ENCODE measurements at regions not wholly inside any gene's neighbourhood (a gene's known extent, or its start where the extent isn't known, plus 50 kb on each side); places are given as distances from the start of the nearest gene placed in this dataset.

DNA sequence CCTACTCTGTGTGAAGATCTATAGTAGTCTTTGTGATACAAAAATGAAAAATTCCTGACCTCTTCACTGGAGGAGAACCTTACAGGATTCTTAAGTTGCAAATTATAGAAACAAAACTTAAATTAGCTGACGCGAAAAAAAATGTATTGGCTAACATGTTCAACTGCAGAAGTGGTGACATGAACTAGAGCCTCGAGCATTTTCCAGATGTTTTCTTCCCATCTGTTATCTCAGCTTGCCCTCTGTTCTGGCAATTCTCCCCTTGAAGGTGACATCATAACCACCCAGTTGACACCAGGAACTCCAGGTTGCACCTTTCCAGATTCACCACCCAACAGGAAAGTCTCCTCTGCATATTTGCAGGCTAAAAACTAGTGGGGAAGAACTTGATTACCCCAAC lies 222.4 kb downstream of the KDR start:
- H2AFZ ChIP-seq (ENCODE audit: low read length, unreplicated experiment), result no peak overlapping the region
- no peaks in the 10 kb centered on the region for H3K79me2 ChIP-seq (ENCODE audit: control insufficient read depth, insufficient read depth, low read length, unreplicated experiment)
- H3K4me1 ChIP-seq (ENCODE audit: control insufficient read depth, insufficient read depth, low read length, unreplicated experiment), result peaks cover 10% of the 10 kb centered on the region
- no peak overlapping the region for H3K4me3 ChIP-seq (ENCODE audit: low read depth, low read length)
- no peak overlapping the region for H3K27ac ChIP-seq (ENCODE audit: low read depth, low read length)
- no peaks in the 10 kb centered on the region for H3K36me3 ChIP-seq (ENCODE audit: insufficient read depth, low read length)
- no peaks in the 10 kb centered on the region for H3K27me3 ChIP-seq (ENCODE audit: insufficient read depth, low read length)

DNA sequence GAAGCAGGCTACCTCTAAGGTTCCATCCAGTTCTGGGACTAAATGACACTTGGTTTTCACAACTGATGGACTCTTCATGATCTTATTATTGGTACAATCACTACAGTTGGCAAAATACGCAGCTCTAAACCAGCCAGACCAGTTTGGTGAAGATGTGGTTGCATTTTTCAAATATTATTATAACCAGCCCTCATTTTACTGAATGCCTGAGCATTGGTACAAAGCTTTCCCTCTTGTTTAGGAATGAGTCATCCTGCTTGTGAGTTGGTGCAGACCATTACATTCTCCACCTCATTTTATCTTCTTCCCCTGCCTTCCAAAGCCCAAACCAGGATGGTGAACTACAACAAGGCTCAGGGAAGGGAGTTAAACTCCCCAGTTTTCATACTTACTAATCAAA lies 223.1 kb downstream of the KDR start:
- no peak overlapping the region for H3K4me3 ChIP-seq (ENCODE audit: low read depth, low read length)

DNA sequence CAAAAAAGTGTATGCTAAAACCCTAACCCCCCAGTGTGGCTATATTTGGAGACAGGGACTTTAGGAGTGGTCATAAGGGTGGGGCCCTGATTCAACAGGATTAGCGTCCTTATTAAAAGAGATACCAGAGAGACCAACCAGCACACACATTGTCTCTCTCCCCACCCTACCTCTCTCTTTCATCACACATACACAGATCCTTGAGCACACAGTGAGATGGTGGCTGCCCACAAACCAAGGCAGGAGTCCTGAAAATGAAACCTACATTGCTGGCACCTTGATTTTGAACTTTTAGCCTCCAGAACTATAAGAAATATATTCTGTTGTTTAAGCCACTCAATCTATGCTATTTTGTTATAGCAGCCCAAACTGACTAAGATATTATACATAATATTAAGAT lies 224.2 kb downstream of the KDR start:
- Histone ChIP-seq H3K4me1 (ENCODE audit: control insufficient read depth, insufficient read depth, low read length, unreplicated experiment) (peaks cover 19% of the 10 kb centered on the region), H3K27me3 (ENCODE audit: insufficient read depth, low read length) (no peaks in the 10 kb centered on the region), H3K4me3 (ENCODE audit: low read depth, low read length) (no peak overlapping the region), H3K79me2 (ENCODE audit: control insufficient read depth, insufficient read depth, low read length, unreplicated experiment) (no peaks in the 10 kb centered on the region), H2AFZ (ENCODE audit: low read length, unreplicated experiment) (no peak overlapping the region), H3K36me3 (ENCODE audit: insufficient read depth, low read length) (no peaks in the 10 kb centered on the region), H3K27ac (ENCODE audit: low read depth, low read length) (no peak overlapping the region)

More for the DNA sequence above, 223.1 kb downstream of the KDR start:
- Histone ChIP-seq H3K4me1 (ENCODE audit: control insufficient read depth, insufficient read depth, low read length, unreplicated experiment) (peaks cover 16% of the 10 kb centered on the region), H3K27ac (ENCODE audit: low read depth, low read length) (no peak overlapping the region), H2AFZ (ENCODE audit: low read length, unreplicated experiment) (no peak overlapping the region), H3K27me3 (ENCODE audit: insufficient read depth, low read length) (no peaks in the 10 kb centered on the region), H3K36me3 (ENCODE audit: insufficient read depth, low read length) (no peaks in the 10 kb centered on the region), H3K79me2 (ENCODE audit: control insufficient read depth, insufficient read depth, low read length, unreplicated experiment) (no peaks in the 10 kb centered on the region)

DNA sequence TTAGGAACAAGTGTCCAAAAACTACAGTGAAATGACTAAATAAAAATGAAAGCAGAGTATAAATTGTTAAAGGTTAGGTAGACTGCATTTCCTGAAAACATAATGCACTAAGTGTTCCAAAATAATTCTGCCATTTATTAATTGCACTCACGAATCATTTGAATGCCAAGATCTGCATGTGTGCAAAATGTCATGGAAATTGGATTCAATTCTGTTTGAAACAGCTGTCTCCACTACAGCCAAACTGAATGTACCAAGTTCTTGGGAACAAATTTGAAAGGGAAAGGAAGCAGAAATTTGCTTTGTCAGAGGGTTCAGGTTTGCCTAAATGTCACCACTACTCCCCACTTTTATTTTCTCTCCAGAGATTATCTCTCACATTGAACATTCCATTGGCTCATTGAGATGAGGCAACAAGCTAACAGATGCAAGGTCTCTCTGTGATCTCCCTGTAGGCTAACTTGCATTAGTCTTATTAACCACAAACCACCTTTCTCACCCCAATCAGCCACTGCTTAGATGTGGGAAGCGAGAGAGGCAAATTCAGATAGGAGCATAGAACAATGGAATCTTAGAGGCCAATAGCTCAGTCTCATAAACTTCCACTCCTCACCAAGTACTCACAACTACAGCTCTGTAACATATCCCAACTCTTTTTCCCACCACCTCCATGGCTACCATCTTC lies 226.6 kb downstream of the KDR start:
- no peak overlapping the region for H3K4me3 ChIP-seq (ENCODE audit: low read depth, low read length)
- no peaks in the 10 kb centered on the region for H3K79me2 ChIP-seq (ENCODE audit: control insufficient read depth, insufficient read depth, low read length, unreplicated experiment)
- H3K36me3 ChIP-seq (ENCODE audit: insufficient read depth, low read length), result no peaks in the 10 kb centered on the region
- peak overlapping the region; percentile 14; the same call in 1 of the 2 replicates for H3K27ac ChIP-seq (ENCODE audit: low read depth, low read length)
- peaks cover 19% of the 10 kb centered on the region for H3K4me1 ChIP-seq (ENCODE audit: control insufficient read depth, insufficient read depth, low read length, unreplicated experiment)
- H2AFZ ChIP-seq (ENCODE audit: low read length, unreplicated experiment), result no peak overlapping the region
- H3K27me3 ChIP-seq (ENCODE audit: insufficient read depth, low read length), result no peaks in the 10 kb centered on the region

DNA sequence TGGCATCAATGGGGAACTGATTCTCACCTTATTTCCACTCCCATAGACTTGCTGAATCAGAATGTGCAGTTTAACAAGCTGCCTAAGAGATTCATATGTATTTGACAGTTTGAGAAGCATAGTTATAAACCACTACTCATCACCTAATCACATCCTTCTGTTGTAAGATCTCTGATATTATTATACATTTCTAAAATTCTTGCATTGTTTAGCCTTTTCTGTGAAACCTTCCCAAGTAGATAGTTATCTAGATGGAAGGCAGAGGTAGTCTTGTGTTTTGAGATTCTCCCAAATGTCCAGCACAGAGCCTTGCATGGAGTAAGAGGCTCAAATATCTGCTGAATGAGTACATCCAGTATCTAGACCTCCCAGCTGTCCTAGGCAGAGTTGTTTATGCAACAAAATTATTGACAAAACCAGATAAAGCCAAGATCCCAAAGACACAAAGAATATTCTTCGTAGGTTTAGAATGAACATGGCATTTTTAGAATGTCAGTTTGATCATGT lies 227.3 kb downstream of the KDR start:
- peaks cover 19% of the 10 kb centered on the region for H3K4me1 ChIP-seq (ENCODE audit: control insufficient read depth, insufficient read depth, low read length, unreplicated experiment)
- H3K4me3 ChIP-seq (ENCODE audit: low read depth, low read length), result no peak overlapping the region; the same call in 1 of the 2 replicates
- H3K36me3 ChIP-seq (ENCODE audit: insufficient read depth, low read length), result no peaks in the 10 kb centered on the region
- H3K27ac ChIP-seq (ENCODE audit: low read depth, low read length), result peak overlapping the region; percentile 14; the same call in 1 of the 2 replicates
- H3K79me2 ChIP-seq (ENCODE audit: control insufficient read depth, insufficient read depth, low read length, unreplicated experiment), result no peaks in the 10 kb centered on the region
- H2AFZ ChIP-seq (ENCODE audit: low read length, unreplicated experiment), result peak overlapping the region; percentile 1
- no peaks in the 10 kb centered on the region for H3K27me3 ChIP-seq (ENCODE audit: insufficient read depth, low read length)

DNA sequence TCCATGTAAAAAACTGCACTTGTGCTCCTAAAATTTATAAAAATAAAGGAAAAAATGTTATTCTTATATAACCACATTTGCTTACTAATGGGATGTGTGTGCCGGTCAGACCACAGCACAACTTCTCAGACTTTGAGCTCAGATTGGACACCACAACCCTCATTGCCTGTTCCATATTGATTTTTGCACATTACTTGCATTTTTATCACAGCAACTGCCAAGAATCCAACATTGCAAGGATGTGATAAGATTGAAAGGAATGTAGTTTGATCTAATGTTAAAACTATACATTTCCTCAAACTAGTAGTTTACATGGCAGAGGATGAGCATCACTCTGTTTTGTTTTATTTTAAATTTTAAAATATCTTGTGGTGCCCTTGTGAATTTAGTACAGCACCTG lies 227.8 kb downstream of the KDR start:
- Histone ChIP-seq H3K36me3 (ENCODE audit: insufficient read depth, low read length) (no peaks in the 10 kb centered on the region), H3K4me3 (ENCODE audit: low read depth, low read length) (no peak overlapping the region), H3K27ac (ENCODE audit: low read depth, low read length) (peak overlapping the region; percentile 14; the same call in 1 of the 2 replicates), H3K79me2 (ENCODE audit: control insufficient read depth, insufficient read depth, low read length, unreplicated experiment) (no peaks in the 10 kb centered on the region), H3K27me3 (ENCODE audit: insufficient read depth, low read length) (no peaks in the 10 kb centered on the region), H3K4me1 (ENCODE audit: control insufficient read depth, insufficient read depth, low read length, unreplicated experiment) (peaks cover 19% of the 10 kb centered on the region), H2AFZ (ENCODE audit: low read length, unreplicated experiment) (peak overlapping the region; percentile 1)

DNA sequence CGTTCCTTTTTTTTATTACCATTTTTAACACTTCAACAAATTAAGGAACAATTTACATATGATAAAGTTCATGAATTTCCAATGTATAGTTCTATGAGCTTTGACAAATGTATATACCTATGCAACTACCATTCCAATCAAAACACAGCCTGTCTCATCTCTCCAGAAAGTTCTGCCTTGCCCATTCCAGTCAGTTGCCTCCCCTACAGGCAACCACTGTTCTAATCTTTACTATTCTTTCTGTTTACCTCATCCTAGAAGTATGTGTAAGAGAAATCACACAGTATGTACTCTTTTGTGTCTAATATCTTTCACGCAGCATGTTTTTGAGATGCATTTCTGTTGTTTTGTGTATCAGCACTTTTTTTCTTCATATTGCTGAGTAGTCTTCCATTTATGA lies 224.9 kb downstream of the KIT start:
- H3K4me3 ChIP-seq (ENCODE audit: low read depth, low read length), result no peak overlapping the region
- H3K4me1 ChIP-seq (ENCODE audit: control insufficient read depth, insufficient read depth, low read length, unreplicated experiment), result peaks cover 8% of the 10 kb centered on the region
- no peaks in the 10 kb centered on the region for H3K79me2 ChIP-seq (ENCODE audit: control insufficient read depth, insufficient read depth, low read length, unreplicated experiment)
- H3K27ac ChIP-seq (ENCODE audit: low read depth, low read length), result no peak overlapping the region
- H3K36me3 ChIP-seq (ENCODE audit: insufficient read depth, low read length), result no peaks in the 10 kb centered on the region
- H3K27me3 ChIP-seq (ENCODE audit: insufficient read depth, low read length), result 0 out of 2 replicates have a peak, but pooled peaks cover 4% of the 10 kb centered on the region
- no peak overlapping the region for H2AFZ ChIP-seq (ENCODE audit: low read length, unreplicated experiment)

DNA sequence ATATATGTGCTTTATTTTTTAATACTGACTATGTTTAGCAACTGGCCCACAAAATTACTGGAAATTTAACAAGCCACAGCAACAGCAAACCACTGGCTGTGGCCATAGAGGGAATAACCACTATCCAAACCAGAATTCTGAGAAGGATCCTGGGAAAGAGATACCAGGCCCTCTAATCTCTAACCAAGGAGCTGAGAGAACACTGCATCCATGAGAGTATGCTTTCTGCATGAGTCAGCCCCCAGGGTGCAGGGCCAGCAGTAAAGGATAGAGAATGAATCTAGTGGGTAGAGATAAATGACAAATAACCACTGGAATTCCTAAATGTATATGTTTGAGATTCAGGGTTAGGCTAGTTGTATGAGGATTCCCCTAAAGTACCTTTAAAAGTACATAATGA lies 221.8 kb downstream of the KIT start:
- peaks cover 8% of the 10 kb centered on the region for H3K4me1 ChIP-seq (ENCODE audit: control insufficient read depth, insufficient read depth, low read length, unreplicated experiment)
- no peak overlapping the region for H2AFZ ChIP-seq (ENCODE audit: low read length, unreplicated experiment)
- no peak overlapping the region for H3K27ac ChIP-seq (ENCODE audit: low read depth, low read length)
- H3K79me2 ChIP-seq (ENCODE audit: control insufficient read depth, insufficient read depth, low read length, unreplicated experiment), result no peaks in the 10 kb centered on the region
- no peak overlapping the region for H3K4me3 ChIP-seq (ENCODE audit: low read depth, low read length)
- 0 out of 2 replicates have a peak, but pooled peaks cover 4% of the 10 kb centered on the region for H3K27me3 ChIP-seq (ENCODE audit: insufficient read depth, low read length)
- no peaks in the 10 kb centered on the region for H3K36me3 ChIP-seq (ENCODE audit: insufficient read depth, low read length)

DNA sequence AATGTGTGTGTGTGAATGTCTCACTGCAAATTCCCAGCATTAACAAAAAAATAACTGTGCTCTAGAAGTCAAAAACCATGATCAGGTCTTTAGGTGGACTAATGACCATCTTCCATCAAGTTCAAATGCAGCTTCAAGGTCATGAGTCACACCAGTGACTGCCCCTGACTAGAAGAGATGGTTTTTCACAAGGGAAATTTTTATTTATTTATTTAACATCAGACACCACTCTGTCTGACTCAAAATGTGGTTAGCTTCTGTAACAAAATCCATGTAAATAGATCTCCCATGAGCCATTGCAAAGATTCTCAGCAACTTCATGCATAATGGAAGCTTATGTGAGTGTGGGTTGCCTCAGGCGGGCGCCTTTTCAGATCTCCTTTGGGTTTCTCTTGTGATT lies 219.2 kb downstream of the KIT start:
- Histone ChIP-seq H3K79me2 (ENCODE audit: control insufficient read depth, insufficient read depth, low read length, unreplicated experiment) (no peaks in the 10 kb centered on the region), H3K4me3 (ENCODE audit: low read depth, low read length) (no peak overlapping the region), H3K36me3 (ENCODE audit: insufficient read depth, low read length) (no peaks in the 10 kb centered on the region), H3K27ac (ENCODE audit: low read depth, low read length) (no peak overlapping the region), H3K4me1 (ENCODE audit: control insufficient read depth, insufficient read depth, low read length, unreplicated experiment) (peaks cover 8% of the 10 kb centered on the region), H2AFZ (ENCODE audit: low read length, unreplicated experiment) (no peak overlapping the region), H3K27me3 (ENCODE audit: insufficient read depth, low read length) (no peaks in the 10 kb centered on the region)

DNA sequence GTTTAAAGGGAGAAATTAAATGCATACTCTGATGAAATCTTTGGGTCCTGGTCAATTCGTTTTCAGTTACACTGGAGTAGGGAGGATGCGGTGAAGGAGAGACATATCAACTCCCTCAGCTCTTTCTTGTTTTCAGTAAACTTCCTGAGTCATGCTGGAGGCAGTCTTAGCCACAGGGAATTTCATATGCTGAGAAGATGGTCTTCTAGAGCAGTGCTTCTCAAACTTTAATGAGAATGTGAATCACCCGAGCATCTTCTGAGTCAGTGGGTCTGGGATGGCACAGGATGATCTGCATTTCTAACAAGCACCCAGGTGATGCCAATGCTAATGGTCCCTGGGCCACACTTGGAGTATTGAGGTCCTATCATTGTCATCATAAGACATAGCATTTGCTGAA lies 214.5 kb downstream of the KIT start:
- no peaks in the 10 kb centered on the region for H3K4me1 ChIP-seq (ENCODE audit: control insufficient read depth, insufficient read depth, low read length, unreplicated experiment)

DNA sequence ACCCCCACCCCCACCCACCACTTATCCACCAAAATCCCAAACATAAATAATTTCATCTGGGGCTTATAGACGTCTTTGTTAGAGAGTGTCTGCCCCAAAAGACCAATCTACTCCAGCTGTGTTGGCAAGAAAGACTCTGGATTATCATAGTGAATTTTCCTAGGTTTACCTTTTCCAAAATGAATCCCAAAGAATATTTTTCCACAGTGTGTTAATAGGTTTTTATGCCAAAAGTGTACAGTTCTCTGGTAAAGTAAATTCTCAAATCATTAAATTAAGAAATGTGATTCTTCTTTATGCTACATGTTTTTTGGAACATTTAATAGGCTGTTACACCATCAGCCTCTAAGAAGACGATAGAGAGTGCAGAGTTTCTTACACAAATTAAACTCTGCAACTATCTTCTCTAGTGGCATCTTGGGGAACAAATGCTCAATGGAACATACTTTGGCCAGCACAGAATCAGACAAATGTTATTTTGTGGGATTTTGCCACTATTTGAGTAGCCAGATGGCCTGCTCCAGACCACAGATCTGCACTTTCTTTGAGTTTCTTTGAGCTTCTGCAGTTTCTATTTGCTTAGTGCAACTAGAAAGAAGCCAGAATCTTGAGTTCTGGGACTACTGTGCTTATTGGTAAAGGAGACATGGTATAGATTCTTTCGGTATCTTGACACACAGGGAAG lies 206.0 kb downstream of the KIT start:
- Histone ChIP-seq H3K36me3 (ENCODE audit: insufficient read depth, low read length) (no peaks in the 10 kb centered on the region), H2AFZ (ENCODE audit: low read length, unreplicated experiment) (no peak overlapping the region), H3K27ac (ENCODE audit: low read depth, low read length) (no peak overlapping the region), H3K4me1 (ENCODE audit: control insufficient read depth, insufficient read depth, low read length, unreplicated experiment) (no peaks in the 10 kb centered on the region), H3K27me3 (ENCODE audit: insufficient read depth, low read length) (peaks cover 53% of the 10 kb centered on the region), H3K4me3 (ENCODE audit: low read depth, low read length) (no peak overlapping the region), H3K79me2 (ENCODE audit: control insufficient read depth, insufficient read depth, low read length, unreplicated experiment) (no peaks in the 10 kb centered on the region)

More for the DNA sequence above, 214.5 kb downstream of the KIT start:
- no peak overlapping the region for H3K27ac ChIP-seq (ENCODE audit: low read depth, low read length)
- 0 out of 2 replicates have a peak, but pooled peaks cover 4% of the 10 kb centered on the region for H3K27me3 ChIP-seq (ENCODE audit: insufficient read depth, low read length)
- no peaks in the 10 kb centered on the region for H3K79me2 ChIP-seq (ENCODE audit: control insufficient read depth, insufficient read depth, low read length, unreplicated experiment)
- H2AFZ ChIP-seq (ENCODE audit: low read length, unreplicated experiment), result no peak overlapping the region
- no peaks in the 10 kb centered on the region for H3K36me3 ChIP-seq (ENCODE audit: insufficient read depth, low read length)
- no peak overlapping the region for H3K4me3 ChIP-seq (ENCODE audit: low read depth, low read length)
